ENCODE measurements at regions not wholly inside any gene's neighbourhood (a gene's known extent, or its start where the extent isn't known, plus 50 kb on each side); places are given as distances from the start of the nearest gene placed in this dataset.
"Not testable (repeated sequence)": the region's sequence is repeated elsewhere in the genome, so short reads cannot be mapped to it uniquely, and the experiment has no call there.

DNA sequence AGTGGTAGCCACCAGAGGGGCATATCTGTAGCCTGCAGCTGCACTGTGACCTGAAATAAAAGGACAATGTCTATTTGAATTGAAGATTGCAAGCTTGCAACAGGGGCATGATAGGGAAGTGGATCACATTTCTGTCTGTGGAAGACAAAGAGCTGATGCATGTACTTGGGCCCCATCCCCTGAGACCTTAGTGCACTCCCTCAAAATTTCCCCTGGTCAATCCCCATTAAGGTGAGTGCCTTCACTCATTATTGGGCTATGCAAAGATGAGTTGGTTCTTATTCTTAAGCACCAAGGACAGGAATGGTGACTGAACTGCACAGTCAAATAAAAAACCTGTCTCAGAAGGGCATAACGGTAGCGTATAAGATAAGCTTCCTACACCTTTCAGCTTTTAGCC lies 273.1 kb upstream of the ARSJ start:
- DNase-seq = no peak

DNA sequence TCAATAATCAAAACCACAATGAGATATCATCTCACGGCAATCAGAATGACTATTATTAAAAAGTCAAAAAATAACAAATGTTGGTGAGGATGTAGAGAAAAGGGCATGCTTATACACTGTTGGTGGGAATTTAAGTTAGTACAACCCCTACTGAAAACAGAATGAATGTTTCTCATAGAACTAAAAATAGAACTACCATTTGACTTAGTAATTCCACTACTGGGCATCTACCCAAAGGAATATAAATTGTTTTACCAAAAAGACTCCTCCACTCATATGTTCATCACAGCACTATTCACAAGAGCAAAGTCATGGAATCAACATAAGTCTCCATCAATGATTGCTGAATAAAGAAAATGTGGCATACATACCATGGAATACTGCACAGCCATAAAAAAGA lies 278.1 kb upstream of the ARSJ start:
- no peak for DNase-seq

DNA sequence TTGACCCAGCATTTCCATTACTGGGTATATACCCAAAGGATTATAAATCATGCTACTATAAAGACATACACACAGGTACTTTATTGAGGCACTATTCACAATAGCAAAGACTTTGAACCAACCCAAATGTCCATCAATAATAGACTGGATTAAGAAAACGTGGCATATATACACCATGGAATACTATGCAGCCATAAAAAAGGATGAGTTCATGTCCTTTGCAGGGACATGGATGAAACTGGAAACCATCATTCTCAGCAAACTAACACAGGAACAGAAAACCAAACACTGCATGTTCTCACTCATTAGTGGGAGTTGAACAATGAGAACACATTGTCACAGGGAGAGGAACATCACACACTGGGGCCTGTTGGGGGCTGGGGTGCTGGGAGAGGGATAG lies 283.0 kb upstream of the ARSJ start:
- not testable (repeated sequence) for DNase-seq

DNA sequence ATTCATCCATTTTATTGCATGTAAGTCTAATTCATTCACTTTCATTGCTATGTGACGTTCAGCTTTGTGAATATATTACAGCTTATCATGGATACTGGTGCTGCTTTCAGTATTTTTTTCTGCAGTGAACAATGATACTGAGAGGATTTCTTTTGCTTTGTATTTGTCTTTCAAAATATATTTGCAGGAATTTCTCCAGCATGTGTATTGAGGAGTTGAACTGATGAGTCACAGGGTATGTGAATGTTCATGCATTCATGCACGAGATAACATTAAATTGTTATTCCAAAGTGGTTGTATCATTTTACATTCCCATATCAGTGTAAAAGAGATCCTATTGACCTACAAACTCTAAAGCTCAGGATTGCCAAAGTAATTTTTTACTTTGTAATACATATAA lies 283.8 kb upstream of the ARSJ start:
- no peak for DNase-seq

DNA sequence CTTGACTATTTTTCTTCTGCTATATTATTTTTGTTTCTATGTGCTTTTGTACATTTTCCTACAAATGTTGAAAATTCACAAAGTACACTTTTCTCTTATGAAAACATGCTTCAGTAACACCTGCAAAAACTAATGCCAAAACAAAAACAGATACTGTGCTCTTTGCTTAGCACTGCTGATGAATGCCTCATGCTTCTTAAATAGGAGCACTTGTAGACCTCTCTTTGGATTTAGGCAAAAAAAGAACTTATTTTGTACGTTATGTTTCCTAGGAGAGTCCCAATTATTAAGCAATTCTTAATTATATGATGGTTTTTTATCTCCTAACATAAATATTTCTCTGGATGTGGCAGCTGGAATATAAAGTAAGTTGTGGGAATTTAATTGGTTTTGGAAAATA lies 285.0 kb upstream of the ARSJ start:
- no peak for DNase-seq

DNA sequence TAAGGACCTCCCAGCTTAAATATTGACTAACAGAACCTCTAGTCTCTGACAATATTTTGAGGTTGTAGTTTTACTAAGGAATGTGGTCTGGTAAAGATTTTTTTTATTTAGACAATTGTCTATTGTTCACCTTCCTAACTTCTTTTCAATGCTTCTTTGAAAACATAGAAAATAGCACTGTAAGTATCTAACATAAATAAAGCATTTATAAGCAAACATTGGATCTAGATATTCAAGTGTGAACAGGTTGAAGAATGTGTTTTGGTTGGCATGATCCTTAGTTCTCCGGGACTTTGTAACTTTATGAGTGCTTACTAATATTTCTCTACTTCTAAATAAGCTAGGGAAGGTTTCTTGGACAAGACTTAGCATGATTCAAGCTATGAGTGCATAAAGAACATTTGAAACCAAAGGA lies 285.4 kb upstream of the ARSJ start:
- DNase-seq = no peak

DNA sequence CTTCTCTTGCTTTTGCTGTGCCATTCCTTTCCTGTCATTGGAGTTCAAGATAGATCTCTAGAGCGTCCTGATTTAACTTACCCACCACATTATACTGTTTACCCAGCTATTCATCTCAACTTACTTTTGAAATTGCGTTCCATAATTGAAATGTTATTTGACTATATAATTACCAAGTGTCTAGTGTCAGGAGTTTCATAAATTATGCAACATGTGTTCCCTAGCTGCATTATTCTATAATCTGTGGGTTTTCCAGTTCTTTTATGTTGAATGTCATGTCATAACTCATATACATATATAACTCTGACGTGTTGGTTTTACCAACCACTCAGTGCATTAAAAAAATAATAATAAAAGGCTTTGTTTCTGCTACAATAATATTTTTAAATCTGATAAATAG lies 285.9 kb upstream of the ARSJ start:
- DNase-seq = no peak

DNA sequence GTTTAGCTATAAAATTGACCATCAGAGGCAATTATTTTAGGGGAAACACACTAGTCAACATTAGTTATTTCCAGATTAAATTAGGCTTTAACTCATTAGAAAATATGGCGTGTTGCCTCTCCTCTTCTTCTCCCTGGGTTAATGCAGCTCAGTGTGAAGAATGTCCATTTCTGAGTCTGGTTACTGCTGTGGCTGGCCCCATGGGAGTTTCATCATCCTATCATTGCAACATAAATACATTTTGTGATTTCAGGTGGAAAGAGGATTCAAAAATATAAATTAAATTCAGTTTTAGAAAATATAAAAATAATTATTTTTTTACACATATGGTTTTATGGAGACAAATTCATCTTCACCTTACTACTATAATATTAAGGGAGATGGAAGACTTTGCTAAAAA lies 288.5 kb upstream of the ARSJ start:
- DNase-seq = no peak

DNA sequence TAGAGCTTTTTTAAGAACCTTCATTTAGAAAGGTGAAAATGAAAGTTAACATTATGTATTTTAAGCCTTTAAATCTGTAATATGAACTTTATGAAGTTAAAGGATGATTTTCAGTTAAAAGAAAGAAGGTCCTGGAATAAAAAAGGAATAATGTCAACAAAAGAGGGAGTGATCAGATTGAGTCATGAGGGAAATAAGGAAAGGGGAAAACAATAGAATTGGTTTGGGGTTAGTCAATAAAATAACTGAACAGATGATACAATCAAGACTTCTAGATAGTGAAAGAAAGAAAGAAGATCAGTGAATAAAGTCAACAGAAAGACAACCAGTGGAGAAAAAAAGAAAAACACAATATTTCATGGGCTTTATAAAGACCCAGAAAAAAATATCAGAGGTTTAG lies 291.6 kb upstream of the ARSJ start:
- DNase-seq = no peak

DNA sequence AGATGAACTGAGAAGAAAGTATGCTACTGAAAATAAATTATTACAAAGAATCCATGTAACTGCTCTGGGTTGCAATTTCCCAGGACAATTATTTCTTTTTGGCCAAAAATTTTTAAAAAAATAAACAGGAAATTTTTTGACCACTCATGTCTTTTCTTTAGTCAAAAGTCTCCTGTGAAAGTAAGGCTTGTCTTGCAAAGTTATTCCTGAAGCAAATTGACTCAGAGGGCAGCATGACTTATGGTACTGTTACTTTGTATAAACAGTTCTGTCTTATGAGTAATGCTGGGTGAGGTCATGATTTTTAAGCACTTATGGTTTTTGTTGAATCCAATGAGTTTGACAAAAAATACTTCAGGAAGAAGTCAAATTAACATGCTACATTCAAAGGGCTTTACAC lies 292.8 kb upstream of the ARSJ start:
- DNase-seq = no peak

DNA sequence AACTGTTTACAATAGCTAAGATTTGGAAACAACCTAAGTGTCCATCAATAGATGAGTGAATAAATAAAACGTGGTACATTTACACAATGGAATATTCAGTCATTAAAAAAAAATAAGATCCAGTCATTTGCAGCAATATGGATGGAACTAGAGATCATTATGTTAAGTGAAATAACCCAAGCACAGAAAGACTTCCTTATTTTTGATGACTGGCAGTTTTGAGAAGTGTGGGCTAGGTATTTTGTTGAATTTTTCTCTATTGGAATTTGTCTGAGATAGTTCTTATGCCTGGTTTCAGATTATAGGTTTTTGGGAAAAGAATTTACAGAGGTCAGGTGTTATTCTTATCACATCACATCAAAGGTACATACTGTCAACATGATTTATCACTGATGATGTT lies 293.8 kb upstream of the ARSJ start:
- no peak for DNase-seq

DNA sequence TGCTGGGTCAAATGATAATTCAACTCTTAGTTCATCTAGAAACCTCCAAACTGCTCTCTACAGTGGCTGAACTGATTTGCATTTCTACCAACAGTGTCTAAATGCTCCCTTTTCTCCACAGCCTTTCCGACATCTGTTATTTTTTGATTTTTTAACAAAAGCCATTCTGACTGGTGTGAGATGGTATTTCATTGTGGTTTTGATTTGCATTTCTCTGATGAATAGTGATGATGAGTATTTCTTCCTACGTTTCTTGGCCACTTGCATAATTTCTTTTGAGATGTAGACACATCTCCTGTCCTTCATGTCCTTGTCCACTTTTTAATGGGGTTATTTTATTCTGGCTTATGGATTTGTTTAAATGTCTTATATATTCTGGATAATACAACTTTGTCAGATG lies 298.2 kb upstream of the ARSJ start:
- no peak for DNase-seq

DNA sequence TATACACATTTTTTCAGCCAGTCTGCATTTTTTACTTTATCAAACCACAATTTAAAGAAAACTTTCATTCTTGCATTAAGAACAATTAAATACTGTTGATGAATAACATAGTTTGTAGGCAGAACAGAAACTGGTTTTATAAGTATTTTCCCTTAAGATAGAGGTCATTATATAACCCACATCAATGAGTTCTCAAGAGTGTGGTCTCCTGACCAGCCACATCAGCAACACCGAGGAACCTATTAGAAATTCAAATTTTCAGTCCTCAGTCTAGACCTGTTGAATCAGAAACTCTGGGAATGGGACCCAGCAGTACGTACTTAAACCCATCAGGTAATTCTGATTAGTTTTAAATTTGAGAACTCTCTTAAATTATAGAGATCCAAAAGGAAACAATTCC lies 299.6 kb upstream of the ARSJ start:
- no peak for DNase-seq

DNA sequence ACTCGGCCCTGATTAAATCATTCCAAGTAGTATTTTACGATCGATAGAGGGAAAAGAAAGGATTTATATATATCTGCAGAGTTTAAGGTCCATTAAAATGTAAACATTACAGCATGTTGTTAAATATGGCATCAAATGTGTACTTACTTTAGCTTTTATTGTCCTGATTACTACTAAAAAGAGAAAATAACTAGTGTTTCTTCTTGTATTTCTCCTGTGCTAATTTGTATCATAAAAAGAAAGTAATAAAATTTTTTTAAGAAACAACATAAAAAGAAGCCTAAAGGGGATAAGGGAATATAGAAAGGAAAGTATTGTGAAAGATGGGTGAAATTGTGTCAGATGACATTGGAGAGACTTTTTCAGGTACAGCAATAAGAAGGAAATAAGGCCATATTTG lies 300.3 kb upstream of the ARSJ start:
- no peak for DNase-seq

DNA sequence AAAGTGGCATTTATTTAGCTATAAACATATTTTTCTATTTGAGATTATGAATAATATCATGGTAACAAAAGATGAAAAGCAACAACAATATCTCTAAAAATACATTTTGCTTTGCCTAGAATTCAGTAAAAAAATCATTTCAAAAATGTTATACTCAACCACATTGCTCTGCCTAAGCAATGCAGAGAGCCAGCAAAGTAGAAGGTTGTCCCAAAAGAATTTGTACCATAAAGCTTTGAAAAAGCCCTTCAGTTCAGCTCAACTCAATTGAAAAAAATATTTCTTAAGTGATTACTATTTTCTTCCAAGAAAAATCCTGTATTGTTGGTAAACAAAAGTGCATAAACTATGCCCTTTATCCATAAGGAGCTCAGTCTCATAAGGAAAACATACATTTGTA lies 301.2 kb upstream of the ARSJ start:
- DNase-seq = no peak

DNA sequence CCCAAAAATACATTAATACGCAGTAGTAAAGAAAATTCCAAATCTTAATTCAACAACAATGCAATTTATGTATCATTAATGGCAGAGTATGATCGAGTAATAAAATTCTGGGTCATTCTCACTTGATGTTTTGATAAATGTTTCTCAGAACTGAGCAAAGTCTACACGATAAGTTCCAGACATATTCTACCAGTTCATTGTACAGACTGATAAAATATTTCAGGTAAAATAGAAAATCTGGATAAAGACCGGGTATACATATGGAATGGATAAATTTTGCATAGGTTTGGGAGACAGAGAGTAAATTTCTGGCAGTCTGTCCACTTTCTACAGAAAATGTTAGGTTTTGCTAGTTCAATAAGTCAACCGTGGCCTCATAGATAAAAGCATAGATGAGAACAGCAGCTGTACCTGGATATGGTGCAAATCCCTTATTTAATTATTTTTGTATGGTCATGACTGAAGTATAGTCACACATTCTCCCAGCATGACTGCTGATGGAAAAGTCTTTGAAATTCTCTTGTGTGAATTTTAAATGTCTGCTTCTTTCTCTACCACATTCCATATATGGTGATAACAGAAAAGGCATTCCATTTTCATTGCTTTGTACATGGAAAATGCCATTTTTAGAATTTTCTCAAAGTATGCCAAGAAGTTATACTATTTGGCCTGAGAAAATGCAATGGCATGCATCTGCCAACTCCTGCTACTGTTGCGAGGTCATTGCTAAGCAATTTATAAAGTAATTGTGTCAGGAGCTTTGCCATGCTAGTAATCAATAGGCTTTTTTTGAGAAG lies 301.9 kb upstream of the ARSJ start:
- DNase-seq = no peak

DNA sequence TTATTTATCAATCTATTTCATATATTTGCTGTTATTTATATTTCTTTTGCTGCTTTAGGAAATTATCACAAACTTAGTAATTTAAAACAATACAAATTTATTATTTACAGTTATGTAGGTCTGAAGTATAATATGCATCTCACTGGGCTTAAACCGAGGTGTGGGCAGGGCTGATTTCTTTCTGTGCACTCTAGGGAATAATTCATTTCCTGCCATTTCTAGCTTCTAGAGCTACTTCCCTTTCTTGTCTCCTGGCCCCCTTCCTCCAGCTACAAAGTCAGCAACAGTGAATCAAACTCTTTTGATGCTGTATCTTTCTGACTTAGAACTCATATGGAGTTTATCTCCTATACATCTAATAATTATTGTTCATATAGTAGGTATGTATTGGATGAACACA lies 303.5 kb upstream of the ARSJ start:
- DNase-seq = no peak

DNA sequence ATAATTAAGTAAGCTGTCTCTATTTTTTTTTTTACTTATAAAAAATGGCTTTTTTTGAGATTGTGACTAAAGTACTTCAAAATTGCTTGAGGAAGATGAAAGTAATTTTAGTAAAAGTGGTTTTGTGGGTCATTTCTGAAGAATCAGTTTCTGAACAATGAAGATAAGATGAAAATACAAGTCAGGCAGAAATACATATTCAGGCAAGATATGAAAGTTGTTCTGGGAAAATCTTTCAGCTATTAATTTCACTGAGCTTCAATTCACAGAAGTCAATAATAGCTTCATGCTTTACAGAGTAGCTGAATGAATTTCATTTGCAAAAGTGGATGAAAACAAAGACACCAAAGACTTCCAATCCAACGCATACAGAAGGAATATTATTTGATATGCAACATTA lies 305.2 kb upstream of the ARSJ start:
- no peak for DNase-seq

DNA sequence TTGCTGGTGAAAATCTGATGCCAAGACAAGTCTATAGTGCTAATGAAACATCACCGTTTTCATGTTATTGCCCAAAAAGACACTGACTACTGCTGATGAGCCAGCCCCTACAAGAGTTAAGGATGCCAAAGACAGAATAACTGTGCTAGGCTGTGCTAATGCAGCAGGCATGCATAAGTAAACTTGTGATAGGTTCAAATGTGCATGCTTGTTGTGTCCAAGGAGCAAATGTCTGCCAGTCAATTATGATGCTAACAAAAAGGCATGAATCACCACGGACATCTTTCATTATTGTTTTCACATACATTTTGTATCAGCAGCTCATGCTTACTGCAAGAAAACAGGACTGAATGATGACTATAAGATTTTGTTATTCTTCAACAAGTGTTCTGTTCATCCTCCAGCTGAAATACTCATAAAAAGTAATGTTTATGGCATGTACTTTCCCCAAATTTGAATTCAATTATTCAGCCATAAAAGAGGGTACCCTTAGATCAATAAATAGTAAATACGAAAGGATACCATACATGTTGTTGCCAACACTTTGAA lies 306.9 kb upstream of the ARSJ start:
- DNase-seq = no peak

DNA sequence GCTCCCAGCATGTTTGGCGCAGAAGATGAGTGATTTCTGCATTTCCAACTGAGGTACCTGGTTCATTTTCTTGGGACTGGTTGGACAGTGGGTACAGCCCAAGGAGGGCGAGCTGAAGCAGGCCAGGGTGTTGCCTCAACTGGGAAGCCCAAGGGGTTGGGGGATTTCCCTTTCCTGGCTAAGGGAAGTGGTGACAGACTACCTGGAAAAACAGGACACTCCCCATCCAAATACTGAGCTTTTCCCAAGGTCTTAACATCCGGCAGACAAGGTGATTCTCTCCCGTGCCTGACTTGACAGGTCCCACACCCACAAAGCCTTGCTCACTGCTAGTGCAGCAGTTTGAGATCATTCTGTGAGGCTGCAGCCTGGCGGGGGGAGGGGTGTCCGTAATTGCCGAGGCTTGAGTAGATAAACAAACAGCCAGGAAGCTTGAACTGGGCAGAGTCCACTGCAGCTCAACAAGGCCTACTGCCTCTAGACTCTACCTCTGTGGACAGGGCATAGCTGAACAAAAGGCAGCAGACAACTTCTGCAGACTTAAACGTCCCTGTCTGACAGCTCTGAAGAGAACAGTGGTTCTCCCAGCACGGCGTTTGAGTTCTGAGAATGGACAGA lies 307.7 kb upstream of the ARSJ start:
- DNase-seq = no peak

DNA sequence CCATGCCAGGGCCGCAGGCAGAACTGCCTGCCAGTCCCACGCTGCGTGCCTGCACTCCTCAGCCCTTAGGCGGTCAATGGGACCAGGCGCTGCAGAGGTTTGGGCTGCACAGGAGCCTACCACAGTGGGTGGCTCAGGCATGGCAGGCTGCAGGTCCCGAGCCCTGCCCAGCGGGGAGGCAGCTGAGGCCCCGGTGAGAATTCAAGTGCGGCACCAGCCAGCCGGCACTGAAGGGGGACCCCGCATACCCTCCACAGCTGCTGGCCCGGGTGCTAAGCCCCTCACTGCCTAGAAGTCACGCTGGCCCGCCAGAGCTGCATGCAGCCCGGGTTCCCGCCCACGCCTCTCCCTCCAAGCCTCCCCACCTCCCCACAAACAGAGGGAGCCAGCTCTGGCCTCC lies 302.5 kb upstream of the UGT8 start:
- DNase-seq = no peak

DNA sequence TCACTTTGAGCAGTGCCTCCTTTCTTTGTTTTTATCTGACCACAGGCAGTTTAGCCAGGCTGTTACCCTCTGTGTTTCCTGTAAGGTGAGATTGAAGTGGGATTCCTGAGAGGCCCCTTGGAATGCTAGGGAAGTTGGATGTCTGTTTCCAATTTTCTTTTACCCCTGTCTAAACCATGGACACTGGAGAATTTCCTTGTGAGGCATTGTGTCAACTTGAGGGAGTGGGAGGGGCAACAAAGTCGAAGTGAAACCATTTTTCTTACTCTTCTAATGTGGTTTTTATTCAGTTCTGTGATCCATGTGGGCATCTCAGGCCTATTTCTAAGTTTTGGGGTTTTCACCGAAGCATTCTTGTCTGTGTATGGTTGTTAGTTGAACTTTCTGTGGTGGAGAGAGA lies 296.1 kb upstream of the UGT8 start:
- no peak for DNase-seq

DNA sequence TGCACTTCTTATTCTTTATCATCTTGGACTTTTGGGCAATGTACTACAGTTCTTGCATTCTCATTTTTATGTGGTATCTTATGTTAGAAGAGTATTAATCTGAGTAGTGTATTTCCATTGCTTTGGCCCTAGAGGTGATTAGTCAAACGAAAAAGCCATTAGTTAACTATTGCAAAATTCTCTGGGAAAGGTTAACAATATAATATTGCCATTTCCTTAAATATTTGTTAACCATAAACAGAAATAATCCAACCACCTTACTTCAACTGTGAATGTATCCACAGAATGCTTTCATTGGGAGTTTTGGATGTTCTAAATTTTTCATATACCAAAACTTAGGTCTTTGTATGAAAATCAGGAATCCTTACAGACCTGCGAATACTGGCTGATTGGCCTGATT lies 294.6 kb upstream of the UGT8 start:
- DNase-seq = no peak

DNA sequence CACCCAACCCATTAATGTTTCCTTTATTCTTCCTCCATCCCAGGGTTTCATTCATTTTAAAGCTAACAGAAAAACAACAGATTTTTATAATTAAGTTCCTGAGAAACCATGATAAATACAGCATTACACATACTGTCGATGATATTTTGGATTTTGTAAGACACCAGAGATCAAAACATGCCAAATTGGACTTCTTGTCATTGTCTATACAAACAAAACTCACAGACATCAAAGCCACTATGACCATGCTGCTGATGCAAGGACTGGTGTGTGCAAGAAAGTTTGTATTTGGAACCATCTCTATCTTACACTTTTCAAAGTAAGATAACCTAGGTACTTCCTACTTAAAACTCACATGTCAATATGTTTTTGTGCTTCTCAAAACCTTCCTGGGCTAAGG lies 294.0 kb upstream of the UGT8 start:
- no peak for DNase-seq

DNA sequence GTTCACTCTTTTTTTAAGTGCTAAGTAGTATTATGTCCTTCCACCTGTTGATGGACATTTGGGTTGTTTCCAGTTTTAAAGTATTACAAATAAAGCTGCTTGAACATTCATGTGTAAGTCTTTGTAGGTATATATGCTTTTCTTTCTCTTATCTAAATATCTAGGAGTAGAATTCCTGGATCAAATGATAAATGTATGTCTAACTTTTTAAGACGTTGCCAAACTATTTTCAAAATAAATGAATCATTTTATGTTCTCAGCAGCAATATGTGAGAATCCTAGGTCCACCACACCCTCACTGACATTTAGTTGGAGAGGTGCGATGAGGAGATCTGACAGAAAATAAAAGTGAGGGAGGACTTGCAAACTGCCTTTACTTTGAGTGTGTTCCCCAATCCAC lies 291.7 kb upstream of the UGT8 start:
- no peak for DNase-seq
